Retinal pigment epithelial cell (primary cell): ENCODE measurements at regions not wholly inside any gene's neighbourhood (a gene's known extent, or its start where the extent isn't known, plus 50 kb on each side); places are given as distances from the start of the nearest gene placed in this dataset.

Experiments used
- DNase-seq: peaks from one replicate; pipeline ENCODE4 v3.0.0-alpha.2; 2010; ENCODE audit warnings: low read depth
- H3K4me3 ChIP-seq: 2 replicates; pipeline ENCODE4 v1.5.1; 2011; ENCODE audit warnings: mild to moderate bottlenecking, low read length, control low read depth, moderate library complexity
- TF ChIP-seq, protein P1 (sequence below): conservative IDR thresholded peaks from 2 replicates; pipeline ENCODE4 v1.5.1; 2011; ENCODE audit warnings: low read depth, low read length, control low read depth, inconsistent platforms

DNA sequence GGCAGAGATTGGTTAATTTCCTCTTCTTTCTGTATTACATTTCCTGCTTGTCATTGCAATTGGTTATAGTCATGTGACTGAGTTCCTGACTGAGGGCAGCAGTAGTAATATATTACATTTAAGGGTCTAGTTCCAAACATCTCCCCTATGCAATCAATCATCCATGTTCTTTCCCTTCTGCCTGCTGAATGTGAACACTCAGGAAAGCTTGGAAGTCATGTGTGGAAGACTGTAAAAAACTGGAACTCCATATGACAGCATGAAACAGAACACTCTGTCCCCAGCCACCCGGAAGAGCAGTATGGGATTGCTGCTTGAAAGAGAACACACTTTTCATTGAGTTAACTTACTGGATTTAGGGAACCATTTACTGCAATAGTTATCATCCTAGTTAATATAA lies 459.7 kb upstream of the SEMA3A start:
- no peak for DNase-seq
- TF ChIP-seq, protein P1, sequence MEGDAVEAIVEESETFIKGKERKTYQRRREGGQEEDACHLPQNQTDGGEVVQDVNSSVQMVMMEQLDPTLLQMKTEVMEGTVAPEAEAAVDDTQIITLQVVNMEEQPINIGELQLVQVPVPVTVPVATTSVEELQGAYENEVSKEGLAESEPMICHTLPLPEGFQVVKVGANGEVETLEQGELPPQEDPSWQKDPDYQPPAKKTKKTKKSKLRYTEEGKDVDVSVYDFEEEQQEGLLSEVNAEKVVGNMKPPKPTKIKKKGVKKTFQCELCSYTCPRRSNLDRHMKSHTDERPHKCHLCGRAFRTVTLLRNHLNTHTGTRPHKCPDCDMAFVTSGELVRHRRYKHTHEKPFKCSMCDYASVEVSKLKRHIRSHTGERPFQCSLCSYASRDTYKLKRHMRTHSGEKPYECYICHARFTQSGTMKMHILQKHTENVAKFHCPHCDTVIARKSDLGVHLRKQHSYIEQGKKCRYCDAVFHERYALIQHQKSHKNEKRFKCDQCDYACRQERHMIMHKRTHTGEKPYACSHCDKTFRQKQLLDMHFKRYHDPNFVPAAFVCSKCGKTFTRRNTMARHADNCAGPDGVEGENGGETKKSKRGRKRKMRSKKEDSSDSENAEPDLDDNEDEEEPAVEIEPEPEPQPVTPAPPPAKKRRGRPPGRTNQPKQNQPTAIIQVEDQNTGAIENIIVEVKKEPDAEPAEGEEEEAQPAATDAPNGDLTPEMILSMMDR, result no peak
- no peak overlapping the region for H3K4me3 ChIP-seq

GRCh38 chr7:84651876-84652275 lies 457.3 kb upstream of the SEMA3A start:
- TF ChIP-seq, protein P1, result no peak
- DNase-seq, result no peak
- H3K4me3 ChIP-seq, result no peak overlapping the region

DNA sequence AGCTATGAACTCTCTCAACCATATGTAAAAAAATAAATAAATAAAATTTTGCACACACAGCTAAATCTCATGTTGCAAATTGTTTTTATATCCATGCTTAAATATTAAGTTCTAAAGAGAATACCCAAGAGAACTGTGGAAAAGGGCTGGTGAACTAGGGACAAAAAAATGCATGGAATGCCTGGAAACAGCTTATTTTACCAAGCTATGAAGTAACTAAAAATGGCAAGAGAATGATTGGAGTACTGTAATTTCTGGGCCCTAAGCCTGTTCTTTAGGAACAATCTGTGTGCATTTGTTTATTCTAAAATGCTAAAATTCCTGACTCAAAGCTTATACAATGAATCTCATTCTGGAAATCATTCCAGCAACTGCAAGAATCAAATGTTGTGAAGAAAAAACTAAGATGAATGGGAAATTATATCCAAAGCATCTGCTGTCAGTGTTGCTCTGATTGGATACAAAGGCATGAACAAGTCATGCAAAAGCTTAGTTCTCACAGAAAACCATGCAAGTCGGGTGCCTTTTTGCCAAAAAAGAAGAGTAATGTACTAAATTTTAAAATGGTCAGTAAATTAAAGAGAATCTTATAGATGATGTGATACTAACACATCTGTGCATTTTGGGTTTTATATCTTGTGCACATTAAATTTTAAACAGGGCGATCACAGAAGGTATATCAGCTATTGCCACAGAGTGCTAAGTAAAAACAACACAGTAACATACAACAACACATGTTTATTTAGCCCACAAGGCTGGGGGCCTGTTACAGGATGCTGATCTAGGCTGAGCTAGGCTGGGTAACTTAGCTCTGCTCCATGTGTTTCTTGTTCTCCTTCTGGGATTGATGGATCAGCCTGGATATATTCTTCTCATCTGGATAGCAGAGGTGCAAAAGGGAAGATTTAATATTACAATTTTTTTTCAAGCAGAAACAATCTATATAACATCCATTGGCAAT lies 453.5 kb upstream of the SEMA3A start:
- H3K4me3 ChIP-seq, result no peak overlapping the region
- DNase-seq, result peak; percentile 91
- TF ChIP-seq, protein P1, result no peak

- no peak for DNase-seq
- no peak overlapping the region for H3K4me3 ChIP-seq
- TF ChIP-seq, protein P1, result no peak
Measured at GRCh38 chr7:84642611-84643010, 448.0 kb upstream of the SEMA3A start.

GRCh38 chr7:84640637-84641036 lies 446.0 kb upstream of the SEMA3A start:
- H3K4me3 ChIP-seq, result no peak overlapping the region
- DNase-seq, result no peak
- TF ChIP-seq, protein P1, result no peak

- no peak overlapping the region for H3K4me3 ChIP-seq
- TF ChIP-seq, protein P1, result no peak
- DNase-seq, result no peak
Measured at GRCh38 chr7:84638339-84638697, 443.7 kb upstream of the SEMA3A start.

GRCh38 chr7:84637568-84638338 lies 443.2 kb upstream of the SEMA3A start:
- peak; percentile 81 for DNase-seq
- TF ChIP-seq, protein P1, result no peak
- H3K4me3 ChIP-seq, result no peak overlapping the region
